HCT116 (cell line): ENCODE measurements at regions not wholly inside any gene's neighbourhood (a gene's known extent, or its start where the extent isn't known, plus 50 kb on each side); places are given as distances from the start of the nearest gene placed in this dataset.
A peak's percentile ranks its signal among the peaks of the same experiment; 100 is the strongest.

Experiments
- ATAC-seq: fragments of 200-7000 bp; cut with Tn5 transposase; 2 replicates; pipeline ENCODE4 v1.9.1; 2020; ENCODE audit warnings: mild to moderate bottlenecking, moderate library complexity
- BruUV-seq: library from RNA; stranded (reverse); fragments of 400-500 nt; replicated peaks from 2 replicates; lab custom pipeline; 2021; lab: Mats Ljungman, UMichigan
- CTCF ChIA-PET: fragments of 300-600 bp; sonication (Branson Sonifier 250); formaldehyde crosslinking; loops from one replicate; lab custom pipeline; 2021; ENCODE audit warnings: antibody characterized with exemption; lab: Charles Lee
- POLR2A ChIA-PET: fragments of 300-600, 350-600 bp; sonication (Branson Sonifier 250); formaldehyde crosslinking; loops from one replicate; lab custom pipeline; 2021; ENCODE audit warnings: antibody characterized with exemption; lab: Charles Lee
- RAD21 ChIA-PET, 2 experiments: fragments of 300-600 bp; sonication (Branson Sonifier 250); formaldehyde crosslinking; loops; one replicate each; lab custom pipeline; 2023; ENCODE audit warnings: low total read pairs in 2 of 2; ENCODE audit not compliant: uncharacterized antibody in 2 of 2, unreplicated experiment in 2 of 2, low non-redundant PET in 1 of 2; lab: Charles Lee
- DNase-seq: peaks from one replicate; pipeline ENCODE4 v3.0.0-alpha.2; 2010; ENCODE audit warnings: low read depth, low spot score
- H2AFZ ChIP-seq: fragments of 200-600 bp; shearing (Covaris generic), sonication (generic); 2 replicates; pipeline ENCODE4 v1.6.1; 2017; ENCODE audit warnings: low read depth, mixed run types, mixed read lengths, antibody characterized with exemption, low read length; ENCODE audit not compliant: poor library complexity, severe bottlenecking
- H3K27ac ChIP-seq: 2 replicates; pipeline ENCODE4 v1.5.1; 2012; ENCODE audit warnings: low read depth, low read length
- H3K27me3 ChIP-seq: fragments of 200-600 bp; sonication (generic); 2 replicates; pipeline ENCODE4 v1.6.1; 2016; ENCODE audit warnings: mixed run types, low read length, mixed read lengths; ENCODE audit not compliant: insufficient read depth
- H3K36me3 ChIP-seq, 2 experiments: fragments of 200-500 bp in 1 of 2; fragments of 200-600 bp in 1 of 2; sonication (Bioruptor generic) in 1 of 2; sonication (generic) in 1 of 2; 2 replicates each; pipeline versions ENCODE4 v1.5.1 to v1.6.1; 2014 to 2016; ENCODE audit warnings: low read length in 2 of 2, inconsistent platforms in 1 of 2, mixed read lengths in 1 of 2, mixed run types in 1 of 2; ENCODE audit not compliant: insufficient read depth in 2 of 2, control insufficient read depth in 1 of 2
- H3K4me1 ChIP-seq, 2 experiments: fragments of 200-600 bp in 1 of 2; sonication (generic) in 1 of 2; 2 replicates each; pipeline versions ENCODE4 v1.5.1 to v1.6.1; 2012 to 2017; ENCODE audit warnings: low read length in 2 of 2, inconsistent platforms in 1 of 2, mild to moderate bottlenecking in 1 of 2, mixed read lengths in 1 of 2, mixed run types in 1 of 2, moderate library complexity in 1 of 2; ENCODE audit not compliant: insufficient read depth in 2 of 2, control insufficient read depth in 1 of 2
- H3K4me2 ChIP-seq: fragments of 200-600 bp; sonication (generic); 2 replicates; pipeline ENCODE4 v1.6.1; 2017; ENCODE audit warnings: mixed run types, low read length, mixed read lengths
- H3K4me3 ChIP-seq, 2 experiments: fragments of 200-600 bp in 1 of 2; sonication (generic) in 1 of 2; replicated peaks in 1 of 2; 2 replicates each; pipeline ENCODE4 v1.5.1; 2011 to 2016; ENCODE audit warnings: low read length in 2 of 2, control low read depth in 1 of 2, low read depth in 1 of 2, mild to moderate bottlenecking in 1 of 2, mixed read lengths in 1 of 2, mixed run types in 1 of 2
- H3K79me2 ChIP-seq: fragments of 200-600 bp; sonication (generic); 2 replicates; pipeline ENCODE4 v1.6.1; 2017; ENCODE audit warnings: mild to moderate bottlenecking, mixed run types, low read length, moderate library complexity, mixed read lengths; ENCODE audit not compliant: insufficient read depth
- H3K9ac ChIP-seq: fragments of 200-600 bp; sonication (generic); 2 replicates; pipeline ENCODE4 v1.6.1; 2016; ENCODE audit warnings: low read length, mixed read lengths
- H3K9me2 ChIP-seq: fragments of 200-600 bp; sonication (generic), shearing (Covaris generic); 2 replicates; pipeline ENCODE4 v1.6.1; 2017; ENCODE audit warnings: mixed run types, mild to moderate bottlenecking, moderate library complexity; ENCODE audit not compliant: insufficient read depth
- H3K9me3 ChIP-seq, 2 experiments: fragments of 200-500 bp in 1 of 2; fragments of 200-600 bp in 1 of 2; sonication (Bioruptor generic) in 1 of 2; sonication (generic) in 1 of 2; 2 replicates each; pipeline ENCODE4 v1.6.1; 2014 to 2017; ENCODE audit warnings: low read length in 2 of 2, mixed read lengths in 2 of 2, inconsistent platforms in 1 of 2, low read depth in 1 of 2, mild to moderate bottlenecking in 1 of 2, mixed run types in 1 of 2, moderate library complexity in 1 of 2; ENCODE audit not compliant: control insufficient read depth in 1 of 2, insufficient read depth in 1 of 2
- H4K20me1 ChIP-seq: fragments of 200-600 bp; sonication (generic), shearing (Covaris generic); 2 replicates; pipeline ENCODE4 v1.6.1; 2017; ENCODE audit warnings: mixed run types, mild to moderate bottlenecking, moderate library complexity; ENCODE audit not compliant: insufficient read depth
- ELF1 ChIP-seq: IDR thresholded peaks from 2 replicates; pipeline ENCODE4 v1.6.1; 2012; ENCODE audit warnings: low read depth, borderline replicate concordance
- EZH2phosphoT487 ChIP-seq: fragments of 200-600 bp; IDR thresholded peaks from 2 replicates; pipeline ENCODE4 v1.6.1; 2018; ENCODE audit warnings: antibody characterized with exemption, borderline replicate concordance
- POLR2A ChIP-seq: IDR thresholded peaks from 2 replicates; pipeline ENCODE4 v1.7.0; 2011; ENCODE audit warnings: borderline replicate concordance; ENCODE audit not compliant: insufficient read depth, insufficient read length; ENCODE audit errors: extremely low read depth
- SIN3A ChIP-seq: IDR thresholded peaks from 2 replicates; pipeline ENCODE4 v1.6.1; 2012; ENCODE audit warnings: low read depth
- SP1 ChIP-seq: IDR thresholded peaks from 2 replicates; pipeline ENCODE4 v1.6.1; 2012; ENCODE audit warnings: low read depth
- intact Hi-C: fragments of 100-400 bp; cut with micrococcal nuclease; formaldehyde crosslinking; loops from 2 replicates; pipeline ENCODE4 v1.10.0; 2022
- TF ChIP-seq, protein P1 (sequence below): IDR thresholded peaks from 2 replicates; pipeline ENCODE4 v1.6.1; 2012; ENCODE audit warnings: low read depth
- TF ChIP-seq, protein P2 (sequence below), 3 experiments: fragments of 200-600 bp in 1 of 3; sonication (generic) in 1 of 3; IDR thresholded peaks in 2 of 3; conservative IDR thresholded peaks in 1 of 3; 2 replicates each; pipeline ENCODE4 v1.5.1; 2012 to 2017; ENCODE audit warnings: low read depth in 2 of 3, low read length in 2 of 3, antibody characterized with exemption in 1 of 3, borderline replicate concordance in 1 of 3, control low read depth in 1 of 3, mild to moderate bottlenecking in 1 of 3, mixed read lengths in 1 of 3, mixed run types in 1 of 3, moderate library complexity in 1 of 3; ENCODE audit not compliant: insufficient read depth in 1 of 3

DNA sequence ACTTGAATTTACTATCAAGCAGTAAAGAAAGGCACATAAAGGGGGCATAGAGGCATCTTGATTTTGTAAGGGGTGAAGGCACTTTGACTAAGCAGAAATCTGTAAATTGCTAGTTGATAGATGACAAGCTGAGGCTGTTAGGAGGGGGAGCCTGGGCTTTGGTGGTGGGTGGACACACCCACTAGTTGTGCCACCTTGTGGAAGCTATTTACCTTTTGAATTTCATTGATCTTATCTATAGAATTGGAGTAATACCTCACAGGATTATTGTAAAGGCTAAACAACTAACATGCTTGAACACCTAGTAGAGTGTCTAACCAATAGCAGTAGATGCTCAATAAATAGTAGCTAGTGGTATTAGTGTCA lies 142.8 kb upstream of the KCNIP4 start:
- intact Hi-C loops, result no loop called here
- ATAC-seq, result no peak
- no peaks in the 10 kb centered on the region for H3K36me3 ChIP-seq

DNA sequence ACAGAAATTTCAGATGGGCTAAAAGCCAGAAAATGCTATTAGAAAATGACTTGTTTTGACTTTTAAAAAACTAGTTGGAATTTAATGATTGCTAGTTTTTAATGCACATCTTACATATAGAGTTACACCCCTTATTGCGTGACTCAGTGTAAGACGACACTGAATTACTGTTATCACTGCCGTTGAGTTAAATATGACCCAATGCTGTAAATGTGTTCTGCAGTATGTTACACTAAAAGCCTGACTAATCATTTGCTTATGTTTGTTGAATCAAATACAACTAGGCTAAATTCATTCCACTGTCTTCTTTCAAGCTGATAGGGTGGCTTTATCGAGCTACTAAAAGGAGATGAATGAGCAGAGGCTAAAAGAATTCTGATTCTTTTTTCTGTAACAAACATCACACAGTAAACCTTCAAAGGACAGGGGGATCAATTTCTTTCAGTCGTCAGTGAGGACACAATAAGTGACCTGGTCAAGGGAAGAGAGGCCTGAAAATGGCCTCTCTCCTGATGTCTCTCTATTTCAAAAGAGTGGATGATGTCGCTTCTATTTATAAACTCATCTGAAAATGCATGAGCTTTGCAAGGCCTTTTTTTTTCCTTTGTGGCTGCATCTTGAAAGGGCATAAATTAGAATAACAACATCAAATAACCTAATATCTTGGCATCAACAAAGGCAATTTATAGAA lies 142.2 kb upstream of the KCNIP4 start:
- H3K4me2 ChIP-seq, result no peak overlapping the region
- no peak overlapping the region for H3K4me3 ChIP-seq
- intact Hi-C loops, result no loop called here
- no peaks in the 10 kb centered on the region for H3K36me3 ChIP-seq
- no peaks in the 10 kb centered on the region for H3K9me2 ChIP-seq
- peaks cover 0 to 3% of the 10 kb centered on the region in 2 experiments; a peak in 1 of 4 replicates for H3K9me3 ChIP-seq
- DNase-seq (no peak), ATAC-seq (no peak)
- H4K20me1 ChIP-seq, result no peaks in the 10 kb centered on the region
- CTCF ChIA-PET, result interaction anchor here (1.1 kb wide), 1 partner anchor 298 kb away, joined by 3 read pairs; no protein-coding TSS in a partner anchor
- H3K9ac ChIP-seq, result no peak overlapping the region
- RAD21 ChIA-PET, result no interaction called here
- no peak overlapping the region for H2AFZ ChIP-seq
- no TSS peak for BruUV-seq
- POLR2A ChIA-PET, result no interaction called here
- H3K27ac ChIP-seq, result no peak overlapping the region
- TF ChIP-seq ELF1, result no peak
- no peak for TF ChIP-seq EZH2phosphoT487
- TF ChIP-seq SIN3A, result no peak
- TF ChIP-seq, protein P1, sequence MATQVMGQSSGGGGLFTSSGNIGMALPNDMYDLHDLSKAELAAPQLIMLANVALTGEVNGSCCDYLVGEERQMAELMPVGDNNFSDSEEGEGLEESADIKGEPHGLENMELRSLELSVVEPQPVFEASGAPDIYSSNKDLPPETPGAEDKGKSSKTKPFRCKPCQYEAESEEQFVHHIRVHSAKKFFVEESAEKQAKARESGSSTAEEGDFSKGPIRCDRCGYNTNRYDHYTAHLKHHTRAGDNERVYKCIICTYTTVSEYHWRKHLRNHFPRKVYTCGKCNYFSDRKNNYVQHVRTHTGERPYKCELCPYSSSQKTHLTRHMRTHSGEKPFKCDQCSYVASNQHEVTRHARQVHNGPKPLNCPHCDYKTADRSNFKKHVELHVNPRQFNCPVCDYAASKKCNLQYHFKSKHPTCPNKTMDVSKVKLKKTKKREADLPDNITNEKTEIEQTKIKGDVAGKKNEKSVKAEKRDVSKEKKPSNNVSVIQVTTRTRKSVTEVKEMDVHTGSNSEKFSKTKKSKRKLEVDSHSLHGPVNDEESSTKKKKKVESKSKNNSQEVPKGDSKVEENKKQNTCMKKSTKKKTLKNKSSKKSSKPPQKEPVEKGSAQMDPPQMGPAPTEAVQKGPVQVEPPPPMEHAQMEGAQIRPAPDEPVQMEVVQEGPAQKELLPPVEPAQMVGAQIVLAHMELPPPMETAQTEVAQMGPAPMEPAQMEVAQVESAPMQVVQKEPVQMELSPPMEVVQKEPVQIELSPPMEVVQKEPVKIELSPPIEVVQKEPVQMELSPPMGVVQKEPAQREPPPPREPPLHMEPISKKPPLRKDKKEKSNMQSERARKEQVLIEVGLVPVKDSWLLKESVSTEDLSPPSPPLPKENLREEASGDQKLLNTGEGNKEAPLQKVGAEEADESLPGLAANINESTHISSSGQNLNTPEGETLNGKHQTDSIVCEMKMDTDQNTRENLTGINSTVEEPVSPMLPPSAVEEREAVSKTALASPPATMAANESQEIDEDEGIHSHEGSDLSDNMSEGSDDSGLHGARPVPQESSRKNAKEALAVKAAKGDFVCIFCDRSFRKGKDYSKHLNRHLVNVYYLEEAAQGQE, result no peak
- TF ChIP-seq POLR2A, result no peak
- H3K27me3 ChIP-seq, result no peaks in the 10 kb centered on the region
- no peaks in the 10 kb centered on the region for H3K4me1 ChIP-seq
- no peaks in the 10 kb centered on the region for H3K79me2 ChIP-seq

More for the DNA sequence above, 142.8 kb upstream of the KCNIP4 start:
- Histone ChIP-seq H3K9ac (no peak overlapping the region), H3K27me3 (no peaks in the 10 kb centered on the region), H3K27ac (no peak overlapping the region), H3K9me2 (no peaks in the 10 kb centered on the region), H2AFZ (no peak overlapping the region), H3K4me1 (no peaks in the 10 kb centered on the region), H3K4me3 (no peak overlapping the region), H3K79me2 (no peaks in the 10 kb centered on the region), H3K9me3 (peaks cover 0 to 3% of the 10 kb centered on the region in 2 experiments; a peak in 1 of 4 replicates), H3K4me2 (no peak overlapping the region), H4K20me1 (no peaks in the 10 kb centered on the region)
- RAD21 ChIA-PET, result no interaction called here
- TF ChIP-seq SP1, result no peak
- TF ChIP-seq, protein P2, sequence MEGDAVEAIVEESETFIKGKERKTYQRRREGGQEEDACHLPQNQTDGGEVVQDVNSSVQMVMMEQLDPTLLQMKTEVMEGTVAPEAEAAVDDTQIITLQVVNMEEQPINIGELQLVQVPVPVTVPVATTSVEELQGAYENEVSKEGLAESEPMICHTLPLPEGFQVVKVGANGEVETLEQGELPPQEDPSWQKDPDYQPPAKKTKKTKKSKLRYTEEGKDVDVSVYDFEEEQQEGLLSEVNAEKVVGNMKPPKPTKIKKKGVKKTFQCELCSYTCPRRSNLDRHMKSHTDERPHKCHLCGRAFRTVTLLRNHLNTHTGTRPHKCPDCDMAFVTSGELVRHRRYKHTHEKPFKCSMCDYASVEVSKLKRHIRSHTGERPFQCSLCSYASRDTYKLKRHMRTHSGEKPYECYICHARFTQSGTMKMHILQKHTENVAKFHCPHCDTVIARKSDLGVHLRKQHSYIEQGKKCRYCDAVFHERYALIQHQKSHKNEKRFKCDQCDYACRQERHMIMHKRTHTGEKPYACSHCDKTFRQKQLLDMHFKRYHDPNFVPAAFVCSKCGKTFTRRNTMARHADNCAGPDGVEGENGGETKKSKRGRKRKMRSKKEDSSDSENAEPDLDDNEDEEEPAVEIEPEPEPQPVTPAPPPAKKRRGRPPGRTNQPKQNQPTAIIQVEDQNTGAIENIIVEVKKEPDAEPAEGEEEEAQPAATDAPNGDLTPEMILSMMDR (IDR thresholded peaks at IDR 0.05 in 2 of 3, conservative IDR thresholded peaks at IDR 0.05 in 1 of 3; ENCODE audit: borderline replicate concordance in 1 of 3, insufficient read depth in 1 of 3, low read depth in 2 of 3, low read length in 2 of 3), result 0 out of 6 replicates have a peak, but pooled peaks of 1 of the 3 experiments have one; percentile 20
- POLR2A ChIA-PET, result no interaction called here
- BruUV-seq, result no TSS peak
- DNase-seq, result no peak
- CTCF ChIA-PET, result interaction anchor here (1.1 kb wide), 1 partner anchor 298 kb away, joined by 3 read pairs; no protein-coding TSS in a partner anchor
